Chondrocyte (in vitro differentiated cells): ENCODE measurements at regions not wholly inside any gene's neighbourhood (a gene's known extent, or its start where the extent isn't known, plus 50 kb on each side); places are given as distances from the start of the nearest gene placed in this dataset.

Experiments
- DNase-seq: peaks from one replicate; pipeline ENCODE4 v3.0.0; 2021; ENCODE audit warnings: mixed read lengths, low spot score
- H3K27ac Mint-ChIP-seq: one replicate; pipeline ENCODE4 v1.8.0; 2021; ENCODE audit warnings: mild to moderate bottlenecking, moderate library complexity, mixed read lengths; ENCODE audit not compliant: unreplicated experiment
- H3K27me3 Mint-ChIP-seq: 2 replicates; pipeline ENCODE4 v1.8.0; 2021; ENCODE audit warnings: low read depth, mixed read lengths
- H3K36me3 Mint-ChIP-seq: 2 replicates; pipeline ENCODE4 v1.8.0; 2021; ENCODE audit warnings: low read depth, mixed read lengths
- H3K4me1 Mint-ChIP-seq: 2 replicates; pipeline ENCODE4 v1.8.0; 2021; ENCODE audit warnings: low read depth, mild to moderate bottlenecking, mixed read lengths
- H3K4me3 Mint-ChIP-seq: one replicate; pipeline ENCODE4 v1.8.0; 2021; ENCODE audit warnings: mild to moderate bottlenecking, moderate library complexity, mixed read lengths; ENCODE audit not compliant: unreplicated experiment
- H3K9me3 Mint-ChIP-seq: 2 replicates; pipeline ENCODE4 v1.8.0; 2021; ENCODE audit warnings: low read depth, mixed read lengths
- TF ChIP-seq, protein P1 (sequence below): fragments of 200-600 bp; sonication (generic); IDR thresholded peaks from 2 replicates; pipeline ENCODE4 v1.5.0; 2021; ENCODE audit warnings: antibody characterized with exemption, mild to moderate bottlenecking, moderate library complexity

DNA sequence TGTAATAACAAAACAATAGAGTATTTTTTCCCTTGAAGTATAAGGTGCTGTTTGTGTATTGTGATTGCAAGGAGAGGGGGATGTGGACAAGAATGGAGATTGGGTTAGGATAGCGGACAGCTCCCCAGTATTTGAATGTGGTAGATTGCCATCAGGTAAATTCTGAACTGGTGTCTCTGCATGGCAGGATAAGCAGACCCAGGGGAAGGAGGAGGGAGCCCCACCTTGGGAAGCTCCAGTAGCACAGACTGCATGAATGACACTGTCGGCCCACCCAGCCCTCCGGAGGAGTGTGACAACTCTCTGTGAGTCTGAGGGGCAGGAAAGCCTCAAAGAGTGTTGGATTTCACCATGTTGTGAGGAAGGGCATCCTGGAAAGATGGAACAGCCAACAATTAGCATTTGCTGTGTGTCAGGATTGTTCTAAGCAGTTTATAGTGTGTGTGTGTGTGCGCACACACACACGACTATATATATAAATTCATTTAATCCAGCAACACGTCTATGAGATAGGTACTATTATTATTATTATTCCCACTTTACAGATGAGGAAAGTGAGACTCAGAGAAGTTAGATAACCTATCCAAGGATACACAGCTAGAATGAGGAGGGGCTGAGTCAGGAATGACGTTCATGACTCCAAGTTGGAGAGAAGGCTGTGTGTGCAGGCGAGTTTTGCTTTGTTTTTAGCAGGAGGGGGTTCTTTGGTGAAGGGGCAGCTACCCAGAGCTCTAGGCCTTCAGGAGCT is 63.4 kb upstream of the LCTL start:
- Mint-ChIP-seq H3K4me1 (peaks cover 30% of the 10 kb centered on the region), H3K27me3 (no peaks in the 10 kb centered on the region), H3K9me3 (no peaks in the 10 kb centered on the region), H3K27ac (no peak overlapping the region), H3K4me3 (no peak overlapping the region), H3K36me3 (no peaks in the 10 kb centered on the region)
- TF ChIP-seq, protein P1, sequence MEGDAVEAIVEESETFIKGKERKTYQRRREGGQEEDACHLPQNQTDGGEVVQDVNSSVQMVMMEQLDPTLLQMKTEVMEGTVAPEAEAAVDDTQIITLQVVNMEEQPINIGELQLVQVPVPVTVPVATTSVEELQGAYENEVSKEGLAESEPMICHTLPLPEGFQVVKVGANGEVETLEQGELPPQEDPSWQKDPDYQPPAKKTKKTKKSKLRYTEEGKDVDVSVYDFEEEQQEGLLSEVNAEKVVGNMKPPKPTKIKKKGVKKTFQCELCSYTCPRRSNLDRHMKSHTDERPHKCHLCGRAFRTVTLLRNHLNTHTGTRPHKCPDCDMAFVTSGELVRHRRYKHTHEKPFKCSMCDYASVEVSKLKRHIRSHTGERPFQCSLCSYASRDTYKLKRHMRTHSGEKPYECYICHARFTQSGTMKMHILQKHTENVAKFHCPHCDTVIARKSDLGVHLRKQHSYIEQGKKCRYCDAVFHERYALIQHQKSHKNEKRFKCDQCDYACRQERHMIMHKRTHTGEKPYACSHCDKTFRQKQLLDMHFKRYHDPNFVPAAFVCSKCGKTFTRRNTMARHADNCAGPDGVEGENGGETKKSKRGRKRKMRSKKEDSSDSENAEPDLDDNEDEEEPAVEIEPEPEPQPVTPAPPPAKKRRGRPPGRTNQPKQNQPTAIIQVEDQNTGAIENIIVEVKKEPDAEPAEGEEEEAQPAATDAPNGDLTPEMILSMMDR = no peak
- DNase-seq = peak; percentile 54

DNA sequence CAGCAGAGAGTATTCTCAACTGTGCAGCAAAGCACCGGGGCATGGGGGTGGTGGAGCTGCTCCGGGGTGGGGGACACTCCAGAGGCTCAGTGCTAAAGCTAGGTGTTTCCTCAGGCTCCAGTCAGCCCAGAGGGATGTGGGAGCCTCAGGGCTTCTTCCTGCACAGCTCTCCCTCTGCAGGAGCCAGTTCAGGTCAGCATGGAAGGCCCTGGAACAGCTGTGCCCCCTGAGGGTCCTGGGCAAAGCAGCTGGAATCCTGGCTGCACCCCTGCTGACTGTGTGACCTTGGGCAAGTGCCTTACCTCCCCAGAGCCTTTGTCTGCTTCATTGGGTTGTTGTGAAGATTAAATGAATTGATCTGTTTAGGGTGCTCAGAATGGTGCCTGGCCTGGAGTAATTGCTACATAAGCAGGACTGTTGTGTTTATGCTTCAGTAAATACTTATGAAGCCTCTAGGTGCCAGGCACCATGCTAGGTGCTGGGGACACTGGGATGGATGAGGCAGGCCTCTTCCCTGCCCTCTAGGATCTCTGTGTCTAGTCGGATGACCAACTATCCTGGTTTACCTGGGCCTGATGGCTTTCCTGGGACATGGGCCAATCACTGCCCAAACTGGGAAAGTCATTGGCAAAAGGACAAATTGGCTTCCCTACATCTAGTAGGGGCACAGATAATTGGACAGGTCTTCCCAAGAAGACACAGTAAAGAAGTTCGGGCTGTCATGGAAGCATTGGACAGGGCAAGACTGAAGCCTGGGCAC is 64.2 kb upstream of the LCTL start:
- peak; percentile 59 for DNase-seq
- Mint-ChIP-seq H3K27ac (no peak overlapping the region), H3K27me3 (no peaks in the 10 kb centered on the region), H3K4me1 (peaks cover 30% of the 10 kb centered on the region), H3K9me3 (no peaks in the 10 kb centered on the region), H3K4me3 (no peak overlapping the region), H3K36me3 (no peaks in the 10 kb centered on the region)
- TF ChIP-seq, protein P1 = no peak

DNA sequence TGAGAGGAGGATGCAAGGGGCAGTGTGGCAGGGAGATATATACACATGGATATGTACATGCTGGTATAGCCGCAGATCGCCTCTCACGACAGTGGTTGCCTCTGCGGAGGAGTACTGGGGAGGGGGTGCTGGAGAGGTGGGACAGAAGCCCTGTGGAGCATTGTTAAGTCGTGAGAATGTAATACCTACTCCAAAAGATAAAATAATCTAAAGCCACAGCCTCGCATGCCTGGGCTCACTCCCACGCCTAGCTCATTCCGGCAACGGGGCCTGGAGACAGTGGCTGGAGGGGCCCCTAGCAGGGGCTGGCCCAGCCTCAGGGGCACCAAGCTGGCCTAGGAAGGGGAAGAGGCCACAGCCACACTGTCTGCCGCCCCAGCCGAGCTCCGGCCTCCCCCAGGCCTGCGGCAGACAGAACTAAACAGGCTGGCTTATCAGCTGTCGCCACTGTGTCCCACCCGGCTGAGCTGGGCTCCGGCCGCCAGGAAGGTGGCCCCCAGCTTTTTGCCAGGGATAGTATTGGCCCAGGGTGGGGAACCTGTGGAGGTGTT is 65.1 kb upstream of the LCTL start:
- DNase-seq = peak; percentile 43
- Mint-ChIP-seq H3K36me3 (no peaks in the 10 kb centered on the region), H3K27ac (no peak overlapping the region), H3K4me3 (no peak overlapping the region), H3K4me1 (peaks cover 30% of the 10 kb centered on the region), H3K27me3 (no peaks in the 10 kb centered on the region), H3K9me3 (no peaks in the 10 kb centered on the region)
- TF ChIP-seq, protein P1 = no peak

DNA sequence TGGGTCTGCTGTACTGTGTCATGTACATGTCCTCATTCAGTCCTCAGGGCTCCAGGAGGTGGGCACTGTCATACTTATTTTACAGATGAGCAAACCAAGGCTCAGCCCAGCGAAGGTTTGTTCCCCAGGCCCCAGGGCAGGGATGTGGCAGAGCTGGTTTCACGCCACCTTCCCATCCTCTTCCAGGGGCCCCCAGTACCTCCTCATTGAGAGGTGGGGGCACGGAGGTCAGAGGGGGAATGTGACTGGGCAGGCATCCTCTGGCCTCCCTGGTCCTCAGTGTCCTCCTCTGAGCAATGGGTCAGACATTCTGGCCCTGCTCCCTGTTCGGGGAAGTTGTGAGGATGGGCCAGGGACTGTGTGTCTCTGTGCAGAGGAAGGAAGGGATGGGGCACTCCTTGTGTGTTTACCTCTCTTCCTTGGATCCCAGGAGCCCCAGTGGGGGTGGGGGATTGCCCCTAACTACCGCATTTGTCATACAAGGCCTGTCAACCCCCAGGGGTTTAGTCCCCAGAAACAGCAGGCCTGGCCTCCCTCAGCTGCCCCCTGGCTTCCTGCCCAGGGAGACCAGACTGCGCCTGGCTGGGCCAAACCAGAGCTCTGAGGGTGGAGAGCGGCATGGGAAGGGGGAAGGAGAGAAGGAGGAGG is 65.9 kb upstream of the LCTL start:
- peaks cover 30% of the 10 kb centered on the region for H3K4me1 Mint-ChIP-seq
- no peaks in the 10 kb centered on the region for H3K9me3 Mint-ChIP-seq

More for the DNA sequence above, 65.9 kb upstream of the LCTL start:
- peak; percentile 57 for DNase-seq
- H3K36me3 Mint-ChIP-seq = no peaks in the 10 kb centered on the region
- TF ChIP-seq, protein P1 = no peak
- H3K4me3 Mint-ChIP-seq = no peak overlapping the region
- H3K27me3 Mint-ChIP-seq = no peaks in the 10 kb centered on the region
- H3K27ac Mint-ChIP-seq = peak overlapping the region; percentile 22
